PC-9 (cell line): ENCODE measurements at regions not wholly inside any gene's neighbourhood (a gene's known extent, or its start where the extent isn't known, plus 50 kb on each side); places are given as distances from the start of the nearest gene placed in this dataset.

ENCODE experiments used
- BruUV-seq: library from RNA; stranded (reverse); fragments of 400-500 nt; replicated peaks from 2 replicates; lab custom pipeline; 2021; lab: Mats Ljungman, UMichigan
- CTCF ChIA-PET: fragments of 300-600 bp; sonication (Branson Sonifier 250); formaldehyde crosslinking; loops from one replicate; lab custom pipeline; 2022; ENCODE audit warnings: antibody characterized with exemption; lab: Charles Lee
- POLR2A ChIA-PET: fragments of 300-600 bp; sonication (Branson Sonifier 250); formaldehyde crosslinking; loops from one replicate; lab custom pipeline; 2022; ENCODE audit warnings: antibody characterized with exemption; ENCODE audit not compliant: unreplicated experiment; lab: Charles Lee
- DNase-seq, 2 experiments: peaks; one replicate each; pipeline versions ENCODE4 v3.0.0 to v3.0.0-alpha.2; 2015 to 2022; ENCODE audit warnings: mixed read lengths in 1 of 2
- H2AFZ ChIP-seq: fragments of 200-600 bp; sonication (generic); 2 replicates; pipeline ENCODE4 v1.8.1; 2017; ENCODE audit warnings: antibody characterized with exemption
- H3F3A ChIP-seq: fragments of 200-600 bp; sonication (generic); 2 replicates; pipeline ENCODE4 v1.8.1; 2017; ENCODE audit warnings: antibody characterized with exemption, mild to moderate bottlenecking, low read depth; ENCODE audit not compliant: insufficient read depth
- H3K27ac ChIP-seq: fragments of 200-600 bp; sonication (generic); 2 replicates; pipeline ENCODE4 v1.6.1; 2016; ENCODE audit warnings: mixed run types
- H3K27me3 ChIP-seq: fragments of 200-600 bp; sonication (generic); 2 replicates; pipeline ENCODE4 v1.6.1; 2016; ENCODE audit warnings: low read depth, mixed run types; ENCODE audit not compliant: insufficient read depth
- H3K36me3 ChIP-seq: fragments of 200-600 bp; sonication (generic); 2 replicates; pipeline ENCODE4 v1.6.1; 2016; ENCODE audit warnings: low read depth, mixed run types
- H3K4me1 ChIP-seq: fragments of 200-600 bp; sonication (generic); replicated peaks from 2 replicates; pipeline ENCODE4 v1.6.1; 2016; ENCODE audit warnings: mixed run types; ENCODE audit not compliant: insufficient read depth
- H3K4me2 ChIP-seq: fragments of 200-600 bp; sonication (generic); 2 replicates; pipeline ENCODE4 v1.6.1; 2017; ENCODE audit warnings: mixed run types
- H3K4me3 ChIP-seq: fragments of 200-600 bp; sonication (generic); 2 replicates; pipeline ENCODE4 v1.6.1; 2016; ENCODE audit warnings: mixed run types
- H3K79me2 ChIP-seq: fragments of 200-600 bp; sonication (generic); 2 replicates; pipeline ENCODE4 v1.6.1; 2017; ENCODE audit warnings: low read depth, mixed run types
- H3K9me2 ChIP-seq: fragments of 200-600 bp; sonication (generic); 2 replicates; pipeline ENCODE4 v1.8.1; 2017; ENCODE audit warnings: mild to moderate bottlenecking; ENCODE audit not compliant: insufficient read depth
- H3K9me3 ChIP-seq: fragments of 200-600 bp; sonication (generic); 2 replicates; pipeline ENCODE4 v1.8.1; 2016; ENCODE audit warnings: low read depth; ENCODE audit not compliant: insufficient read depth
- H4K20me1 ChIP-seq: fragments of 200-600 bp; sonication (generic); 2 replicates; pipeline ENCODE4 v1.8.1; 2017; ENCODE audit not compliant: insufficient read depth
- CTCF ChIP-seq: fragments of 200-600 bp; sonication (generic); conservative IDR thresholded peaks from 2 replicates; pipeline ENCODE4 v1.6.1; 2017; ENCODE audit warnings: mixed run types, antibody characterized with exemption, mild to moderate bottlenecking, moderate library complexity
- EZH2 ChIP-seq: fragments of 200-600 bp; sonication (generic); IDR thresholded peaks from 2 replicates; pipeline ENCODE4 v1.8.0; 2017; ENCODE audit warnings: antibody characterized with exemption, low read depth
- intact Hi-C: fragments of 100-400 bp; cut with micrococcal nuclease; formaldehyde crosslinking; loops from one replicate; pipeline ENCODE4 v1.10.0; 2022; ENCODE audit not compliant: unreplicated experiment

DNA sequence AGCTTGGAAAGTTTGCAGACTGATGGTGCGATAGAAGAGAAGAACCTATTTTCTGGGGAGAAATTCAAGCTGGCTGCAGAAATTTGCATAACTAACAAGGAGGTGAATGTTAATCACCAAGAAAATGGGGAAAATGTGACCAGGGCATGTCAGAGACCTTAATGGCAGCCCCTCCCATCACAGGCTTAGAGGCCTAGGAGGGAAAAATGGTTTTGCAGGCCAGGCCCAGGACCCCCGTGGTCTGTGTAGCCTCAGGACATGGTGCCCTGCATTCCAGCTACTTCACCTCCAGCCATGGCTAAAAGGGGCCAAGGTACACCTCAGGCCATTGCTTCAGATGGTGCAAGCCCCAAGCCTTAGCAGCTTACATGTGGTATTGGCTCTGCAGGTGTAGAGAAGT, 207.1 kb upstream of the CXorf66 start:
- H4K20me1 ChIP-seq = no peaks in the 10 kb centered on the region
- no peaks in the 10 kb centered on the region for H3K9me2 ChIP-seq
- H2AFZ ChIP-seq = no peak overlapping the region
- H3K27me3 ChIP-seq = no peaks in the 10 kb centered on the region
- H3K9me3 ChIP-seq = no peaks in the 10 kb centered on the region
- no peaks in the 10 kb centered on the region for H3K79me2 ChIP-seq
- intact Hi-C loops = no loop called here
- no peak overlapping the region for H3K4me2 ChIP-seq
- no peaks in the 10 kb centered on the region for H3F3A ChIP-seq
- H3K4me1 ChIP-seq = no peaks in the 10 kb centered on the region
- no TSS peak for BruUV-seq
- DNase-seq = no peak
- H3K4me3 ChIP-seq = no peak overlapping the region
- H3K27ac ChIP-seq = no peak overlapping the region
- H3K36me3 ChIP-seq = no peaks in the 10 kb centered on the region
- ChIA-PET POLR2A (no interaction called here), CTCF (no interaction called here)
- TF ChIP-seq CTCF = no peak
- TF ChIP-seq EZH2 = no peak

DNA sequence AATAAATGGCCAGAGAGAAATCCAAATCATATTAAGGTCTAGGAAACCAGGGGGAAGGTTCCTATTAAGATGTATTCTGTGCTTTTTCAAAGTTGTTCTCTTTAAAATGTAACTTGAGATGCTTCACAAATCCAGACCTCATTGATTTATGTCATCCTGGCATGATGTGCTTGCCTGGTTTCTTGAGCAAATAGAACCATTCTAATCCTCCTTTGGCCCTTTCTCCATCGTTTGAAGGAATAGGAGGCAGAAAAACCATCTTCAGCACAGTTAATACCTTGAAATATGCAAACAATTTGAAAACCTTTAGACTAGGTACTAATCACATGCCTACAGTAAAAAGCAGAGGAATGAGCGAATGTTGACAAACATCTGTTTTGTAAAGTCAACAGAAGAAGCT, 202.2 kb upstream of the CXorf66 start:
- CTCF ChIA-PET = no interaction called here
- BruUV-seq = no TSS peak
- Histone ChIP-seq H3K36me3 (no peaks in the 10 kb centered on the region), H3K79me2 (no peaks in the 10 kb centered on the region), H4K20me1 (no peaks in the 10 kb centered on the region), H3K4me2 (no peak overlapping the region), H3K4me1 (no peaks in the 10 kb centered on the region), H3K27me3 (no peaks in the 10 kb centered on the region), H3K4me3 (no peak overlapping the region), H3K27ac (no peak overlapping the region), H2AFZ (no peak overlapping the region), H3K9me2 (no peaks in the 10 kb centered on the region), H3K9me3 (no peaks in the 10 kb centered on the region), H3F3A (no peaks in the 10 kb centered on the region)
- TF ChIP-seq EZH2 (no peak), CTCF (no peak)
- intact Hi-C loops = no loop called here
- DNase-seq = no peak
- POLR2A ChIA-PET = no interaction called here

DNA sequence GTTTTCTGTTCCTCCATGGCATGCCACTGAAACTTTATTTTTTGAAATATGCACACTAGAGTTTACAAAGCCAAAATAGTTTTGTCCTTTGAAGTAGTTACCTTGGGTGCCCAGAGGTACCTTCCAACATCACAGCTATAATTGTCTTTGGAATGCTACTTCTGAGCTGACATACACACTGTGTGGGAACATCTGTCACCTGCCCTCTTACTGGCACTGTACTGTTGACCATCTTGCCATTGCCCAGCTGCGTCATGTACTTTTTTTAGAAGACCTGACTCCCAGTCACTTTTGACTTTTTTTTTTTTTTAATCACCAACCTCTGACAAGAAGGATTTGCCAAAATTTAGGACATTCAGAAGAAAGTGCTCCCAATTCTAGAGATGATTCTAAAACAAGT, 200.5 kb upstream of the CXorf66 start:
- DNase-seq = no peak
- Histone ChIP-seq H4K20me1 (no peaks in the 10 kb centered on the region), H3K4me2 (no peak overlapping the region), H3K36me3 (no peaks in the 10 kb centered on the region), H3K9me2 (no peaks in the 10 kb centered on the region), H3K9me3 (no peaks in the 10 kb centered on the region), H2AFZ (no peak overlapping the region), H3K27me3 (no peaks in the 10 kb centered on the region), H3F3A (no peaks in the 10 kb centered on the region), H3K4me1 (no peaks in the 10 kb centered on the region), H3K79me2 (no peaks in the 10 kb centered on the region), H3K27ac (no peak overlapping the region), H3K4me3 (no peak overlapping the region)
- POLR2A ChIA-PET = no interaction called here
- BruUV-seq = no TSS peak
- intact Hi-C loops = no loop called here
- CTCF ChIA-PET = no interaction called here
- TF ChIP-seq EZH2 = no peak
- no peak for TF ChIP-seq CTCF
